Right atrium auricular region (tissue), 2 donors: ENCODE measurements at regions not wholly inside any gene's neighbourhood (a gene's known extent, or its start where the extent isn't known, plus 50 kb on each side); places are given as distances from the start of the nearest gene placed in this dataset.

ENCODE experiments used
- DNase-seq: peaks from one replicate; pipeline ENCODE4 v3.0.0-alpha.2; 2019; ENCODE audit warnings: low spot score
- H3K27ac ChIP-seq, 2 donors: fragments of 200-600 bp; sonication (generic); 1 replicate in 1 of 2; 2 replicates in 1 of 2; pipeline ENCODE4 v1.5.1; 2016 to 2019
- H3K27me3 ChIP-seq, 2 donors: fragments of 200-600 bp; sonication (generic); one replicate each; pipeline versions ENCODE4 v1.5.1 to v1.6.0; 2017 to 2019
- H3K36me3 ChIP-seq: fragments of 200-600 bp; sonication (generic); one replicate; pipeline ENCODE4 v1.5.1; 2016
- H3K4me1 ChIP-seq, 2 donors: fragments of 200-600 bp; sonication (generic); one replicate each; pipeline versions ENCODE4 v1.5.1 to v1.6.0; 2017 to 2019
- H3K4me3 ChIP-seq, 2 donors: fragments of 200-600 bp; sonication (generic); 1 replicate in 1 of 2; 2 replicates in 1 of 2; pipeline ENCODE4 v1.5.1; 2017 to 2019; ENCODE audit warnings: mild to moderate bottlenecking in 1 of 2, moderate library complexity in 1 of 2
- H3K9me3 ChIP-seq, 2 donors: fragments of 200-600 bp; sonication (generic); one replicate each; pipeline ENCODE4 v1.5.1; 2019
- CTCF ChIP-seq, 2 donors: fragments of 200-600 bp; sonication (generic); IDR thresholded peaks; one replicate each; pipeline ENCODE4 v1.5.1; 2019; ENCODE audit warnings: antibody characterized with exemption in 2 of 2

GRCh38 chr9:2299156-2299842 is 284.2 kb downstream of the SMARCA2 start:
- no peaks in the 10 kb centered on the region for H3K36me3 ChIP-seq
- no peak overlapping the region for H3K4me3 ChIP-seq
- no peaks in the 10 kb centered on the region for H3K4me1 ChIP-seq
- TF ChIP-seq CTCF (IDR thresholded peaks at IDR 0.05), result no peak
- H3K27ac ChIP-seq, result no peak overlapping the region
- no peak for DNase-seq
- no peaks in the 10 kb centered on the region for H3K27me3 ChIP-seq
- H3K9me3 ChIP-seq, result peaks cover 0 to 4% of the 10 kb centered on the region in 2 donors

- peaks cover 0 to 4% of the 10 kb centered on the region in 2 donors for H3K9me3 ChIP-seq
- H3K36me3 ChIP-seq, result no peaks in the 10 kb centered on the region
- H3K27me3 ChIP-seq, result no peaks in the 10 kb centered on the region
- no peak for DNase-seq
- no peak for TF ChIP-seq CTCF (IDR thresholded peaks at IDR 0.05)
- H3K4me1 ChIP-seq, result no peaks in the 10 kb centered on the region
- no peak overlapping the region for H3K4me3 ChIP-seq
- no peak overlapping the region for H3K27ac ChIP-seq
Measured at GRCh38 chr9:2299843-2300205, 284.7 kb downstream of the SMARCA2 start.

GRCh38 chr9:2300325-2300724 is 285.2 kb downstream of the SMARCA2 start:
- H3K9me3 ChIP-seq, result peaks cover 0 to 4% of the 10 kb centered on the region in 2 donors
- no peak overlapping the region for H3K4me3 ChIP-seq
- H3K27me3 ChIP-seq, result no peaks in the 10 kb centered on the region
- no peaks in the 10 kb centered on the region for H3K4me1 ChIP-seq
- no peak for TF ChIP-seq CTCF (IDR thresholded peaks at IDR 0.05)
- H3K36me3 ChIP-seq, result no peaks in the 10 kb centered on the region
- DNase-seq, result no peak
- no peak overlapping the region for H3K27ac ChIP-seq

GRCh38 chr9:2302606-2303005 is 287.5 kb downstream of the SMARCA2 start:
- peaks cover 0 to 4% of the 10 kb centered on the region in 2 donors for H3K9me3 ChIP-seq

DNA sequence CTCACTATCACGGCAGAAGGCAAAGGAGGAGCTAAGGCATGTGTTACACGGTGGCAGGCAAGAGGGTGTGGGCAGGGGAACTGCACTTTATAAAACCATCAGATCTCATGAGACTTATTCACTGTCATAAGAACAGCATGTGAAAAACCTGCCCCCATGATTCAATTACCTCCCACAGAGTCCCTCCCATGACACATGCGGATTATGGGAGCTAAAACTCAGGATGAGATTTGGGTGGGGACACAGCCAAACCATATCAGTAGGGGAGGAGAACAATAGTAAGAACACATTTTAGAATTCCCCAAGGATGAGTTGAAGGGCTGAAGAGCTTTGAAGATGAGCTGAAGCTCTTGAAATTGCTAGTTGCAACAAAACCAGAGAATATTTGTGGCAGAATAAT is 287.9 kb downstream of the SMARCA2 start:
- H3K27me3 ChIP-seq, result no peaks in the 10 kb centered on the region
- DNase-seq, result no peak
- no peaks in the 10 kb centered on the region for H3K4me1 ChIP-seq
- H3K36me3 ChIP-seq, result no peaks in the 10 kb centered on the region
- H3K9me3 ChIP-seq, result peaks cover 0 to 4% of the 10 kb centered on the region in 2 donors
- no peak overlapping the region for H3K27ac ChIP-seq
- TF ChIP-seq CTCF (IDR thresholded peaks at IDR 0.05), result no peak
- no peak overlapping the region for H3K4me3 ChIP-seq

More at GRCh38 chr9:2302606-2303005, 287.5 kb downstream of the SMARCA2 start:
- TF ChIP-seq CTCF (IDR thresholded peaks at IDR 0.05), result no peak
- H3K27me3 ChIP-seq, result no peaks in the 10 kb centered on the region
- H3K27ac ChIP-seq, result no peak overlapping the region
- DNase-seq, result no peak
- H3K4me3 ChIP-seq, result no peak overlapping the region
- H3K36me3 ChIP-seq, result no peaks in the 10 kb centered on the region
- H3K4me1 ChIP-seq, result no peaks in the 10 kb centered on the region

- Histone ChIP-seq H3K4me1 (no peaks in the 10 kb centered on the region), H3K9me3 (peaks cover 0 to 22% of the 10 kb centered on the region in 2 donors), H3K36me3 (no peaks in the 10 kb centered on the region), H3K27me3 (no peaks in the 10 kb centered on the region), H3K27ac (no peak overlapping the region), H3K4me3 (no peak overlapping the region)
- DNase-seq, result no peak
- TF ChIP-seq CTCF (IDR thresholded peaks at IDR 0.05), result no peak
Measured at GRCh38 chr9:2307480-2307879, 292.3 kb downstream of the SMARCA2 start.
